Stimulated activated naive CD8-positive, alpha-beta T cell treated with anti-CD3 and anti-CD28 coated beads, Interleukin-15, amount 100 ng/mL, for 72 hours (primary cell): ENCODE measurements at regions not wholly inside any gene's neighbourhood (a gene's known extent, or its start where the extent isn't known, plus 50 kb on each side); places are given as distances from the start of the nearest gene placed in this dataset.

Experiments used
- ATAC-seq: fragments of 150-1000 bp; cut with Tn5 transposase; 2 replicates; pipeline ENCODE4 v1.10.0; 2021; ENCODE audit warnings: mild to moderate bottlenecking, moderate library complexity
- DNase-seq, 2 donors: peaks; one replicate each; pipeline ENCODE4 v3.0.0; 2021 to 2022
- H3K27ac Mint-ChIP-seq, 2 donors: one replicate each; pipeline ENCODE4 v1.8.0; 2022; ENCODE audit warnings: mild to moderate bottlenecking in 2 of 2, mixed read lengths in 2 of 2, moderate library complexity in 2 of 2
- H3K27me3 Mint-ChIP-seq: one replicate; pipeline ENCODE4 v1.8.0; 2022; ENCODE audit warnings: mixed read lengths
- H3K4me1 Mint-ChIP-seq: one replicate; pipeline ENCODE4 v1.8.0; 2022; ENCODE audit warnings: mild to moderate bottlenecking, mixed read lengths
- H3K4me3 Mint-ChIP-seq, 2 donors: one replicate each; pipeline ENCODE4 v1.8.0; 2022; ENCODE audit warnings: mild to moderate bottlenecking in 2 of 2, mixed read lengths in 2 of 2, moderate library complexity in 1 of 2
- H3K9me3 Mint-ChIP-seq, 2 donors: one replicate each; pipeline ENCODE4 v1.8.0; 2022; ENCODE audit warnings: mixed read lengths in 2 of 2

- Mint-ChIP-seq H3K4me3 (no peak overlapping the region), H3K27ac (no peak overlapping the region), H3K27me3 (no peaks in the 10 kb centered on the region), H3K4me1 (no peaks in the 10 kb centered on the region), H3K9me3 (peaks cover 6 to 7% of the 10 kb centered on the region in 2 donors)
- ATAC-seq (no peak), DNase-seq (no peak)
These were observed 305.5 kb upstream of the PRMT6 start for GRCh38 chr1:106751002-106751401.

- Mint-ChIP-seq H3K27ac (no peak overlapping the region), H3K27me3 (no peaks in the 10 kb centered on the region), H3K4me1 (no peaks in the 10 kb centered on the region), H3K4me3 (no peak overlapping the region), H3K9me3 (peaks cover 6 to 7% of the 10 kb centered on the region in 2 donors)
- ATAC-seq (no peak), DNase-seq (no peak)
These were observed 303.4 kb upstream of the PRMT6 start for GRCh38 chr1:106753066-106753465.

- ATAC-seq (no peak), DNase-seq (no peak)
- H3K4me3 Mint-ChIP-seq: no peak overlapping the region
- peaks cover 11 to 17% of the 10 kb centered on the region in 2 donors for H3K9me3 Mint-ChIP-seq
- H3K27me3 Mint-ChIP-seq: no peaks in the 10 kb centered on the region
- no peak overlapping the region for H3K27ac Mint-ChIP-seq
- no peaks in the 10 kb centered on the region for H3K4me1 Mint-ChIP-seq
These were observed 301.5 kb upstream of the PRMT6 start for GRCh38 chr1:106754957-106755356.

GRCh38 chr1:106755682-106756406, 300.6 kb upstream of the PRMT6 start:
- no peak overlapping the region for H3K4me3 Mint-ChIP-seq
- H3K27me3 Mint-ChIP-seq: no peaks in the 10 kb centered on the region
- peaks cover 11 to 12% of the 10 kb centered on the region in 2 donors for H3K9me3 Mint-ChIP-seq
- no peak for DNase-seq
- no peaks in the 10 kb centered on the region for H3K4me1 Mint-ChIP-seq
- no peak overlapping the region for H3K27ac Mint-ChIP-seq
- no peak for ATAC-seq

- H3K27me3 Mint-ChIP-seq: no peaks in the 10 kb centered on the region
- ATAC-seq: no peak
- H3K27ac Mint-ChIP-seq: no peak overlapping the region
- no peak overlapping the region for H3K4me3 Mint-ChIP-seq
- H3K9me3 Mint-ChIP-seq: peaks cover 10 to 11% of the 10 kb centered on the region in 2 donors
- no peak for DNase-seq
- no peaks in the 10 kb centered on the region for H3K4me1 Mint-ChIP-seq
These were observed 299.7 kb upstream of the PRMT6 start for GRCh38 chr1:106756752-106757151.

GRCh38 chr1:106768077-106768476, 288.4 kb upstream of the PRMT6 start:
- no peak for ATAC-seq
- no peak for DNase-seq
- Mint-ChIP-seq H3K4me1 (no peaks in the 10 kb centered on the region), H3K27ac (no peak overlapping the region), H3K4me3 (no peak overlapping the region), H3K27me3 (no peaks in the 10 kb centered on the region), H3K9me3 (peaks cover 3 to 13% of the 10 kb centered on the region in 2 donors)

- Mint-ChIP-seq H3K27ac (no peak overlapping the region), H3K27me3 (no peaks in the 10 kb centered on the region), H3K4me3 (no peak overlapping the region), H3K9me3 (peaks cover 7 to 9% of the 10 kb centered on the region in 2 donors), H3K4me1 (no peaks in the 10 kb centered on the region)
- ATAC-seq: no peak
- no peak for DNase-seq
These were observed 288.0 kb upstream of the PRMT6 start for GRCh38 chr1:106768501-106768900.

- peaks cover 19 to 24% of the 10 kb centered on the region in 2 donors for H3K9me3 Mint-ChIP-seq
- DNase-seq (no peak), ATAC-seq (no peak)
- H3K4me1 Mint-ChIP-seq: no peaks in the 10 kb centered on the region
- no peak overlapping the region for H3K27ac Mint-ChIP-seq
- H3K27me3 Mint-ChIP-seq: no peaks in the 10 kb centered on the region
- H3K4me3 Mint-ChIP-seq: no peak overlapping the region
These were observed 283.3 kb upstream of the PRMT6 start for GRCh38 chr1:106773206-106773605.

- Mint-ChIP-seq H3K4me1 (no peaks in the 10 kb centered on the region), H3K9me3 (peaks cover 7 to 15% of the 10 kb centered on the region in 2 donors), H3K4me3 (no peak overlapping the region), H3K27me3 (no peaks in the 10 kb centered on the region), H3K27ac (no peak overlapping the region)
- ATAC-seq (no peak), DNase-seq (no peak)
These were observed 276.4 kb upstream of the PRMT6 start for GRCh38 chr1:106780066-106780465.

- DNase-seq (no peak), ATAC-seq (no peak)
- no peak overlapping the region for H3K4me3 Mint-ChIP-seq
- peak overlapping the region in 1 of 2 donors; percentile 72 for H3K27ac Mint-ChIP-seq
- H3K4me1 Mint-ChIP-seq: no peaks in the 10 kb centered on the region
- H3K27me3 Mint-ChIP-seq: no peaks in the 10 kb centered on the region
- peaks cover 7 to 15% of the 10 kb centered on the region in 2 donors for H3K9me3 Mint-ChIP-seq
These were observed 275.5 kb upstream of the PRMT6 start for GRCh38 chr1:106780806-106781569.

- DNase-seq (no peak), ATAC-seq (no peak)
- Mint-ChIP-seq H3K4me3 (no peak overlapping the region), H3K27ac (no peak overlapping the region), H3K4me1 (no peaks in the 10 kb centered on the region), H3K9me3 (peaks cover 0 to 8% of the 10 kb centered on the region in 2 donors), H3K27me3 (no peaks in the 10 kb centered on the region)
These were observed 271.3 kb upstream of the PRMT6 start for GRCh38 chr1:106785176-106785575.

- H3K9me3 Mint-ChIP-seq: no peaks in the 10 kb centered on the region
- H3K27me3 Mint-ChIP-seq: no peaks in the 10 kb centered on the region
- ATAC-seq (no peak), DNase-seq (no peak)
- H3K4me1 Mint-ChIP-seq: no peaks in the 10 kb centered on the region
- H3K27ac Mint-ChIP-seq: no peak overlapping the region
- H3K4me3 Mint-ChIP-seq: no peak overlapping the region
These were observed 269.0 kb upstream of the PRMT6 start for GRCh38 chr1:106787520-106787919.

- no peak for DNase-seq
- no peaks in the 10 kb centered on the region for H3K9me3 Mint-ChIP-seq
- ATAC-seq: no peak
- H3K27ac Mint-ChIP-seq: no peak overlapping the region
- no peak overlapping the region for H3K4me3 Mint-ChIP-seq
- H3K27me3 Mint-ChIP-seq: no peaks in the 10 kb centered on the region
- H3K4me1 Mint-ChIP-seq: no peaks in the 10 kb centered on the region
These were observed 266.8 kb upstream of the PRMT6 start for GRCh38 chr1:106789686-106790085.

- Mint-ChIP-seq H3K4me1 (no peaks in the 10 kb centered on the region), H3K9me3 (no peaks in the 10 kb centered on the region), H3K27ac (no peak overlapping the region), H3K4me3 (no peak overlapping the region), H3K27me3 (no peaks in the 10 kb centered on the region)
- no peak for ATAC-seq
- no peak for DNase-seq
These were observed 265.4 kb upstream of the PRMT6 start for GRCh38 chr1:106791041-106791440.

- no peaks in the 10 kb centered on the region for H3K4me1 Mint-ChIP-seq
- DNase-seq (no peak), ATAC-seq (no peak)
- no peak overlapping the region for H3K27ac Mint-ChIP-seq
- no peak overlapping the region for H3K4me3 Mint-ChIP-seq
- H3K27me3 Mint-ChIP-seq: no peaks in the 10 kb centered on the region
- H3K9me3 Mint-ChIP-seq: peaks cover 0 to 2% of the 10 kb centered on the region in 2 donors
These were observed 262.8 kb upstream of the PRMT6 start for GRCh38 chr1:106793651-106794050.

- H3K4me1 Mint-ChIP-seq: no peaks in the 10 kb centered on the region
- no peak for ATAC-seq
- DNase-seq: no peak
- no peaks in the 10 kb centered on the region for H3K27me3 Mint-ChIP-seq
- no peak overlapping the region for H3K4me3 Mint-ChIP-seq
- H3K9me3 Mint-ChIP-seq: peaks cover 0 to 4% of the 10 kb centered on the region in 2 donors
- H3K27ac Mint-ChIP-seq: no peak overlapping the region
These were observed 257.5 kb upstream of the PRMT6 start for GRCh38 chr1:106798991-106799390.
